Heart right ventricle (tissue), 16 donors: ENCODE measurements at regions not wholly inside any gene's neighbourhood (a gene's known extent, or its start where the extent isn't known, plus 50 kb on each side); places are given as distances from the start of the nearest gene placed in this dataset.

Source experiments
- ATAC-seq, 8 donors: fragments of 200-7000 bp; cut with Tn5 transposase; one replicate each; pipeline ENCODE4 v1.9.1; 2020; ENCODE audit warnings: mild to moderate bottlenecking in 8 of 8, moderate library complexity in 8 of 8, moderate number of reproducible peaks in 1 of 8
- DNase-seq, 2 donors: peaks; one replicate each; pipeline ENCODE4 v3.0.0-alpha.2; 2020
- H3K27ac ChIP-seq, 10 donors: fragments of 200-600 bp; sonication (generic) in 2 of 10; one replicate each; pipeline versions ENCODE4 v1.5.0 to v1.8.0; 2020 to 2022; ENCODE audit warnings: mild to moderate bottlenecking in 3 of 10
- H3K27me3 ChIP-seq, 7 donors: fragments of 200-600 bp; one replicate each; pipeline ENCODE4 v1.8.0; 2021 to 2022; ENCODE audit warnings: mild to moderate bottlenecking in 2 of 7
- H3K36me3 ChIP-seq, 9 donors: fragments of 200-600 bp; sonication (generic) in 1 of 9; one replicate each; pipeline versions ENCODE4 v1.5.0 to v1.8.0; 2020 to 2022; ENCODE audit warnings: mild to moderate bottlenecking in 2 of 9
- H3K4me1 ChIP-seq, 9 donors: fragments of 200-600 bp; sonication (generic) in 1 of 9; one replicate each; pipeline versions ENCODE4 v1.5.0 to v1.8.0; 2020 to 2022; ENCODE audit warnings: mild to moderate bottlenecking in 4 of 9
- H3K4me3 ChIP-seq, 10 donors: fragments of 200-600 bp; sonication (generic) in 2 of 10; one replicate each; pipeline versions ENCODE4 v1.5.0 to v1.8.0; 2020 to 2022; ENCODE audit warnings: mild to moderate bottlenecking in 7 of 10, moderate library complexity in 2 of 10
- H3K9me3 ChIP-seq, 11 donors: fragments of 200-600 bp in 10 of 11; sonication (generic) in 2 of 11; one replicate each; pipeline versions ENCODE4 v1.5.0 to v1.8.0; 2013 to 2022; ENCODE audit warnings: mild to moderate bottlenecking in 2 of 11, control low read depth in 1 of 11, moderate library complexity in 1 of 11
- CTCF ChIP-seq, 9 donors: fragments of 200-600 bp; sonication (generic) in 2 of 9; IDR thresholded peaks; one replicate each; pipeline versions ENCODE4 v1.5.0 to v1.8.0; 2021 to 2022; ENCODE audit warnings: antibody characterized with exemption in 9 of 9, mild to moderate bottlenecking in 5 of 9, moderate library complexity in 1 of 9
- WGBS, 2 donors: extraction: QIAGEN DNeasy Blood & Tissue Kit; methylation state at CpG; one replicate each; pipeline ENCODE4 v1.1.7; 2013; ENCODE audit warnings: inconsistent platforms in 1 of 2; 5-methylcytosine and 5-hydroxymethylcytosine counted together
- intact Hi-C, 10 donors: fragments of 100-400 bp; cut with DNase I; formaldehyde crosslinking; loops; one replicate each; pipeline versions ENCODE4 v1.11.1 to v1.14.2; 2022
- donor health status: Arrhythmogenic right ventricular cardiomyopathy.
- donor health status: ischemic (EF 13 %, LVEDD 7.1; RV severe dilation, severe dysfunction).
- donor health status: healthy with polysubstance abuse.
- donor health status: DM: no; HTN: yes; CAD: no.
- donor health status: DM: no; HTN: no; CAD: no.
- donor health status: ischemic (EF 25% LVEDD 6.9; RV normal size, moderate dysfunction).
- donor health status: ischemic (EF 25% LVEDD 5.7; RV mildly dilated, moderate dysfunction).
- donor health status: healthy.
- donor health status: DM: yes; HTN: yes; CAD: no.
- donor health status: Ischemic cardiomyopathy.
- donor health status: ischemic (EF 35%, LVEDD 5.7; RV mildly dilated, moderate dysfunction).
- donor health status: nonischemic (EF 11% LVEDD 7.7; RV severe dilation, severe dysfunction).
- donor health status: DM: yes; HTN: yes; CAD: no.
- donor health status: PGD.
- donor health status: ischemic (EF 29% LVEDD 5.4; RV normal size, mild dysfunction).
- donor health status: nonischemic (EF 23%, LVEDD 6.1; RV moderate dilation, normal function).

- Histone ChIP-seq H3K27me3 (no peaks in the 10 kb centered on the region), H3K4me1 (peaks cover 0 to 16% (median 3%) of the 10 kb centered on the region in 9 donors), H3K27ac (no peak overlapping the region), H3K36me3 (no peaks in the 10 kb centered on the region), H3K4me3 (no peak overlapping the region), H3K9me3 (peaks cover 0 to 5% (median 0%) of the 10 kb centered on the region in 11 donors)
- WGBS, 2 donors: 72 to 74% methylated on average over 4 of the region's 4 CpGs
- ATAC-seq (no peak), DNase-seq (no peak)
- intact Hi-C loops: loop anchor here in 1 of 10 donors (10.0 kb wide), 1 partner anchor 164 kb away; no protein-coding TSS in a partner anchor
- TF ChIP-seq CTCF (IDR thresholded peaks at IDR 0.05): no peak
These were observed 228.1 kb upstream of the PHYHIPL start for GRCh38 chr10:58948303-58948702.

GRCh38 chr10:58950618-58951017, 225.8 kb upstream of the PHYHIPL start:
- H3K4me3 ChIP-seq: no peak overlapping the region
- DNase-seq (no peak), ATAC-seq (no peak)
- H3K27me3 ChIP-seq: no peaks in the 10 kb centered on the region
- peaks cover 0 to 5% (median 0%) of the 10 kb centered on the region in 11 donors for H3K9me3 ChIP-seq
- 84 to 88% methylated on average over 1 of the region's 1 CpG for WGBS, 2 donors
- peaks cover 0 to 5% (median 0%) of the 10 kb centered on the region in 9 donors for H3K4me1 ChIP-seq
- H3K27ac ChIP-seq: peak overlapping the region in 2 of 10 donors; percentile 2 to 42
- no peaks in the 10 kb centered on the region for H3K36me3 ChIP-seq
- intact Hi-C loops: loop anchor here in 9 of 10 donors (5.0 to 10.0 kb wide), 8 partner anchors 166 to 674 kb away; no protein-coding TSS in a partner anchor
- no peak for TF ChIP-seq CTCF (IDR thresholded peaks at IDR 0.05)

- Histone ChIP-seq H3K36me3 (no peaks in the 10 kb centered on the region), H3K4me1 (peaks cover 0 to 5% (median 0%) of the 10 kb centered on the region in 9 donors), H3K4me3 (no peak overlapping the region), H3K9me3 (peaks cover 0 to 3% (median 0%) of the 10 kb centered on the region in 11 donors), H3K27ac (peak overlapping the region in 6 of 10 donors; percentile 20 to 56 (median 46)), H3K27me3 (no peaks in the 10 kb centered on the region)
- ATAC-seq (no peak), DNase-seq (no peak)
- TF ChIP-seq CTCF (IDR thresholded peaks at IDR 0.05): no peak
- intact Hi-C loops: loop anchor here in 9 of 10 donors (5.0 to 10.0 kb wide), 8 partner anchors 166 to 674 kb away; no protein-coding TSS in a partner anchor
- WGBS, 2 donors: 56 to 71% methylated on average over 1 of the region's 1 CpG
These were observed 225.4 kb upstream of the PHYHIPL start for GRCh38 chr10:58951087-58951486.

GRCh38 chr10:58951746-58952145, 224.7 kb upstream of the PHYHIPL start:
- no peaks in the 10 kb centered on the region for H3K9me3 ChIP-seq
- no peak overlapping the region for H3K4me3 ChIP-seq
- H3K36me3 ChIP-seq: no peaks in the 10 kb centered on the region
- TF ChIP-seq CTCF (IDR thresholded peaks at IDR 0.05): no peak
- H3K27ac ChIP-seq: peak overlapping the region in 7 of 10 donors; percentile 1 to 56 (median 42)
- intact Hi-C loops: loop anchor here (1.0 to 10.0 kb wide), 13 partner anchors 167 to 673 kb away; no protein-coding TSS in a partner anchor
- no peaks in the 10 kb centered on the region for H3K27me3 ChIP-seq
- no peak for DNase-seq
- 60 to 75% methylated on average over 5 of the region's 5 CpGs for WGBS, 2 donors
- H3K4me1 ChIP-seq: peaks cover 0 to 5% (median 0%) of the 10 kb centered on the region in 9 donors
- ATAC-seq: peak in 7 of 8 donors; percentile 7 to 61 (median 41)
